Smooth muscle cell (in vitro differentiated cells): ENCODE measurements at regions not wholly inside any gene's neighbourhood (a gene's known extent, or its start where the extent isn't known, plus 50 kb on each side); places are given as distances from the start of the nearest gene placed in this dataset.
"Not testable (repeated sequence)": the region's sequence is repeated elsewhere in the genome, so short reads cannot be mapped to it uniquely, and the experiment has no call there.

Source experiments
- DNase-seq: peaks from one replicate; lab custom pipeline; 2025; ENCODE audit not compliant: unreplicated experiment; lab: John Stamatoyannopoulos, UW
- H2AFZ ChIP-seq: fragments of 200-600 bp; sonication (generic); 2 replicates; pipeline ENCODE4 v1.6.0; 2016; ENCODE audit warnings: antibody characterized with exemption, low read depth, mild to moderate bottlenecking
- H3F3A ChIP-seq: fragments of 200-600 bp; sonication (generic); 2 replicates; pipeline ENCODE4 v1.6.0; 2017; ENCODE audit warnings: antibody characterized with exemption, low read depth
- H3K27ac ChIP-seq: fragments of 200-600 bp; sonication (generic); 2 replicates; pipeline ENCODE4 v1.5.1; 2016; ENCODE audit warnings: low read depth, mild to moderate bottlenecking
- H3K27me3 ChIP-seq: fragments of 200-600 bp; sonication (generic); 2 replicates; pipeline ENCODE4 v1.6.1; 2016; ENCODE audit warnings: low read depth, mild to moderate bottlenecking
- H3K36me3 ChIP-seq: fragments of 200-600 bp; sonication (generic); 2 replicates; pipeline ENCODE4 v1.5.1; 2016; ENCODE audit warnings: low read depth
- H3K4me1 ChIP-seq: fragments of 200-600 bp; sonication (generic); 2 replicates; pipeline ENCODE4 v1.5.1; 2016; ENCODE audit warnings: low read depth
- H3K4me2 ChIP-seq: fragments of 200-600 bp; sonication (generic); 2 replicates; pipeline ENCODE4 v1.6.0; 2016; ENCODE audit warnings: mild to moderate bottlenecking
- H3K4me3 ChIP-seq: fragments of 200-600 bp; sonication (generic); 2 replicates; pipeline ENCODE4 v1.5.1; 2016; ENCODE audit warnings: mild to moderate bottlenecking
- H3K79me2 ChIP-seq: fragments of 200-600 bp; sonication (generic); 2 replicates; pipeline ENCODE4 v1.6.0; 2016; ENCODE audit warnings: low read depth, mild to moderate bottlenecking
- H3K9ac ChIP-seq: fragments of 200-600 bp; sonication (generic); 2 replicates; pipeline ENCODE4 v1.6.0; 2016; ENCODE audit warnings: low read depth
- H3K9me3 ChIP-seq: fragments of 200-600 bp; sonication (generic); replicated peaks from 2 replicates; pipeline ENCODE4 v1.5.1; 2016; ENCODE audit warnings: low read depth
- H4K20me1 ChIP-seq: fragments of 200-600 bp; sonication (generic); 2 replicates; pipeline ENCODE4 v1.6.0; 2016; ENCODE audit warnings: low read depth
- CTCF ChIP-seq: fragments of 200-600 bp; sonication (generic); IDR thresholded peaks from 2 replicates; pipeline ENCODE4 v1.5.1; 2017; ENCODE audit warnings: borderline replicate concordance, mild to moderate bottlenecking, antibody characterized with exemption; ENCODE audit not compliant: insufficient read depth, poor library complexity, severe bottlenecking
- WGBS: methylation state at CpG from one replicate; pipeline ENCODE4 v1.1.7; 2016; ENCODE audit warnings: low lambda C conversion rate; 5-methylcytosine and 5-hydroxymethylcytosine counted together

- H4K20me1 ChIP-seq = no peaks in the 10 kb centered on the region
- no peaks in the 10 kb centered on the region for H3K27me3 ChIP-seq
- H3K36me3 ChIP-seq = no peaks in the 10 kb centered on the region
- H3K9ac ChIP-seq = no peak overlapping the region
- H3K4me2 ChIP-seq = no peak overlapping the region
- TF ChIP-seq CTCF = no peak
- H3K4me3 ChIP-seq = no peak overlapping the region
- H2AFZ ChIP-seq = no peak overlapping the region
- H3F3A ChIP-seq = peaks cover 4% of the 10 kb centered on the region
- no peak overlapping the region for H3K27ac ChIP-seq
- H3K9me3 ChIP-seq = no peaks in the 10 kb centered on the region
- H3K4me1 ChIP-seq = peaks cover 2% of the 10 kb centered on the region
- no peak for DNase-seq
- 95% methylated on average over 1 of the region's 1 CpG for WGBS
- no peaks in the 10 kb centered on the region for H3K79me2 ChIP-seq
Observed at GRCh38 chr3:171981271-171981605, 58.1 kb upstream of the FNDC3B start.

- H2AFZ ChIP-seq = peak overlapping the region; percentile 18
- no peak for TF ChIP-seq CTCF
- H3K79me2 ChIP-seq = no peaks in the 10 kb centered on the region
- H4K20me1 ChIP-seq = no peaks in the 10 kb centered on the region
- H3K9me3 ChIP-seq = no peaks in the 10 kb centered on the region
- H3K4me2 ChIP-seq = no peak overlapping the region
- H3F3A ChIP-seq = peaks cover 4% of the 10 kb centered on the region
- WGBS = 68% methylated on average over 2 of the region's 2 CpGs
- peak overlapping the region; percentile 29 for H3K9ac ChIP-seq
- peak overlapping the region; percentile 51 for H3K27ac ChIP-seq
- H3K4me1 ChIP-seq = peaks cover 8% of the 10 kb centered on the region
- H3K36me3 ChIP-seq = no peaks in the 10 kb centered on the region
- no peak for DNase-seq
- no peaks in the 10 kb centered on the region for H3K27me3 ChIP-seq
- no peak overlapping the region for H3K4me3 ChIP-seq
Observed at GRCh38 chr3:171982828-171983227, 56.5 kb upstream of the FNDC3B start.

GRCh38 chr3:171983685-171984084, 55.7 kb upstream of the FNDC3B start:
- not testable (repeated sequence) for H3K79me2 ChIP-seq, DNase-seq, H3F3A ChIP-seq, H3K9me3 ChIP-seq, H3K4me3 ChIP-seq, H3K9ac ChIP-seq, H3K36me3 ChIP-seq, H3K4me1 ChIP-seq, H3K4me2 ChIP-seq, H4K20me1 ChIP-seq, H3K27me3 ChIP-seq, H2AFZ ChIP-seq
- 94% methylated on average over 8 of the region's 8 CpGs for WGBS
- peak overlapping the region; percentile 51 for H3K27ac ChIP-seq

- Histone ChIP-seq H3K27ac (no peak overlapping the region), H2AFZ (no peak overlapping the region), H3K36me3 (no peaks in the 10 kb centered on the region), H3K9me3 (no peaks in the 10 kb centered on the region), H3K4me1 (peaks cover 8% of the 10 kb centered on the region), H3K4me2 (no peak overlapping the region), H3K9ac (no peak overlapping the region), H3F3A (peaks cover 4% of the 10 kb centered on the region), H4K20me1 (no peaks in the 10 kb centered on the region), H3K27me3 (no peaks in the 10 kb centered on the region), H3K4me3 (no peak overlapping the region), H3K79me2 (no peaks in the 10 kb centered on the region)
- DNase-seq = no peak
- TF ChIP-seq CTCF = no peak
- 96% methylated on average over 4 of the region's 4 CpGs for WGBS
Observed at GRCh38 chr3:171984883-171985282, 54.5 kb upstream of the FNDC3B start.
